Neural cell (in vitro differentiated cells): ENCODE measurements at regions not wholly inside any gene's neighbourhood (a gene's known extent, or its start where the extent isn't known, plus 50 kb on each side); places are given as distances from the start of the nearest gene placed in this dataset.

Source experiments
- H2AFZ ChIP-seq: fragments of 200-600, 300-800 bp; sonication (generic), shearing (Covaris generic); 2 replicates; pipeline ENCODE4 v1.6.0; 2014; ENCODE audit warnings: low read depth, mild to moderate bottlenecking, antibody characterized with exemption, low read length, moderate library complexity
- H3F3A ChIP-seq: fragments of 200-600 bp; shearing (Covaris generic); 2 replicates; pipeline ENCODE4 v1.6.1; 2016; ENCODE audit warnings: mild to moderate bottlenecking, moderate library complexity, mixed read lengths, antibody characterized with exemption, low read length; ENCODE audit not compliant: insufficient read depth, poor library complexity, severe bottlenecking
- H3K27ac ChIP-seq: fragments of 200-600, 300-800 bp; sonication (generic), shearing (Covaris generic); 2 replicates; pipeline ENCODE4 v1.5.1; 2014; ENCODE audit warnings: mild to moderate bottlenecking, low read length, moderate library complexity
- H3K27me3 ChIP-seq: fragments of 300-800, 200-600 bp; sonication (generic), shearing (Covaris generic); 2 replicates; pipeline ENCODE4 v1.6.0; 2014; ENCODE audit warnings: mild to moderate bottlenecking, low read depth, low read length, moderate library complexity; ENCODE audit not compliant: insufficient read depth
- H3K36me3 ChIP-seq: fragments of 300-800, 200-600 bp; sonication (generic), shearing (Covaris generic); 2 replicates; pipeline ENCODE4 v1.5.1; 2014; ENCODE audit warnings: mild to moderate bottlenecking, antibody characterized with exemption, low read length, moderate library complexity; ENCODE audit not compliant: insufficient read depth
- H3K4me2 ChIP-seq: fragments of 300-800, 200-600 bp; sonication (generic), shearing (Covaris generic); 2 replicates; pipeline ENCODE4 v1.6.0; 2014; ENCODE audit warnings: mild to moderate bottlenecking, low read length
- H3K4me3 ChIP-seq: fragments of 300-800, 200-600 bp; sonication (generic), shearing (Covaris generic); 2 replicates; pipeline ENCODE4 v1.5.1; 2014; ENCODE audit warnings: mild to moderate bottlenecking, low read length, moderate library complexity
- H3K79me2 ChIP-seq: fragments of 200-600 bp; shearing (Covaris generic); replicated peaks from 2 replicates; pipeline ENCODE4 v1.6.0; 2014; ENCODE audit warnings: mild to moderate bottlenecking, low read length, moderate library complexity; ENCODE audit not compliant: insufficient read depth
- H3K9ac ChIP-seq: fragments of 300-800, 200-600 bp; sonication (generic), shearing (Covaris generic); 2 replicates; pipeline ENCODE4 v1.6.1; 2016; ENCODE audit warnings: mild to moderate bottlenecking, low read length, mixed read lengths
- H3K9me2 ChIP-seq: fragments of 200-600 bp; shearing (Covaris generic); 2 replicates; pipeline ENCODE4 v1.6.1; 2016; ENCODE audit warnings: mild to moderate bottlenecking, low read length, mixed read lengths; ENCODE audit not compliant: insufficient read depth
- H3K9me3 ChIP-seq: fragments of 200-600, 300-800 bp; sonication (generic), shearing (Covaris generic); 2 replicates; pipeline ENCODE4 v1.6.1; 2016; ENCODE audit warnings: mild to moderate bottlenecking, mixed run types, low read length, moderate library complexity, mixed read lengths
- H4K20me1 ChIP-seq: fragments of 200-600 bp; shearing (Covaris generic); 2 replicates; pipeline ENCODE4 v1.6.1; 2016; ENCODE audit warnings: mild to moderate bottlenecking, mixed run types; ENCODE audit not compliant: insufficient read depth
- CTCF ChIP-seq: fragments of 450-650 bp; IDR thresholded peaks from 2 replicates; pipeline ENCODE4 v1.5.1; 2014; ENCODE audit warnings: antibody characterized with exemption, mild to moderate bottlenecking, moderate library complexity; ENCODE audit not compliant: poor library complexity, severe bottlenecking
- EP300 ChIP-seq: fragments of 450-650 bp; conservative IDR thresholded peaks from 2 replicates; pipeline ENCODE4 v1.6.1; 2014; ENCODE audit warnings: antibody characterized with exemption, mild to moderate bottlenecking, moderate library complexity; ENCODE audit not compliant: poor library complexity, severe bottlenecking
- EZH2 ChIP-seq: fragments of 200-600, 300-800 bp; shearing (Covaris generic), sonication (generic); IDR thresholded peaks from 2 replicates; pipeline ENCODE4 v1.6.1; 2014; ENCODE audit warnings: antibody characterized with exemption, low read length, borderline replicate concordance, mild to moderate bottlenecking; ENCODE audit not compliant: insufficient read depth, poor library complexity, severe bottlenecking
- MXI1 ChIP-seq: fragments of 450-650 bp; conservative IDR thresholded peaks from 2 replicates; pipeline ENCODE4 v1.6.1; 2014; ENCODE audit warnings: antibody characterized with exemption, mild to moderate bottlenecking; ENCODE audit not compliant: poor library complexity, severe bottlenecking
- POLR2AphosphoS5 ChIP-seq: IDR thresholded peaks from 2 replicates; pipeline ENCODE4 v1.6.1; 2012
- RAD21 ChIP-seq: fragments of 450-650 bp; conservative IDR thresholded peaks from 2 replicates; pipeline ENCODE4 v1.6.1; 2014; ENCODE audit warnings: antibody characterized with exemption, mild to moderate bottlenecking, moderate library complexity
- REST ChIP-seq: IDR thresholded peaks from 2 replicates; pipeline ENCODE4 v1.6.1; 2012; ENCODE audit warnings: borderline replicate concordance
- SMC3 ChIP-seq: fragments of 450-650 bp; conservative IDR thresholded peaks from 2 replicates; pipeline ENCODE4 v1.6.1; 2014; ENCODE audit warnings: antibody characterized with exemption, mild to moderate bottlenecking, moderate library complexity; ENCODE audit not compliant: poor library complexity
- TAF1 ChIP-seq: IDR thresholded peaks from 2 replicates; pipeline ENCODE4 v1.6.1; 2012; ENCODE audit warnings: low read depth

DNA sequence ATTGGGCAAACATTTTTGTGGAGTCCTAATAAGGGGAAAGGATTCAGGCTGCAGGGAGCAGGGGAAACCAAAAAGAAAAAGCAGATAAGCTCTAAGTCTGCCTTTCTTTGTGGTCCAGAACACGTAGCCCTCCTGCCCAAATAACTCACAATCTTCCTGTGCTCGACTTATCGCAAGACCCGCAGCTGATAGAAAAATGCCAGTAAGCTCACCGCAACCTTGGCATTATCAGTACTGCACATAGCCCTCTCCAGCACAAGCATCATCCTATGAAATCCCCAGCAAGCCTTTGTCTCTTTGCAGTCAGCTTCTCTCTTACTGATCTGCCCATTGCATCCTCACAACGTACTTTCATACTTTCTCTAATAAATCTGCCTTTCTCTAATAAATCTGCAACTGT, 202.4 kb upstream of the HNRNPA3 start:
- no peaks in the 10 kb centered on the region for H4K20me1 ChIP-seq
- no peak overlapping the region for H3K27ac ChIP-seq
- no peaks in the 10 kb centered on the region for H3K9me3 ChIP-seq
- no peak overlapping the region for H3K4me2 ChIP-seq
- H3K9me2 ChIP-seq, result no peaks in the 10 kb centered on the region
- no peaks in the 10 kb centered on the region for H3K27me3 ChIP-seq
- no peaks in the 10 kb centered on the region for H3K36me3 ChIP-seq
- no peak overlapping the region for H2AFZ ChIP-seq
- no peak overlapping the region for H3K4me3 ChIP-seq
- no peak overlapping the region for H3K9ac ChIP-seq
- H3K79me2 ChIP-seq, result no peaks in the 10 kb centered on the region
- TF ChIP-seq CTCF, result no peak
- no peak for TF ChIP-seq TAF1
- TF ChIP-seq RAD21, result no peak
- no peak for TF ChIP-seq SMC3
- no peak for TF ChIP-seq EZH2
- TF ChIP-seq MXI1, result no peak
- TF ChIP-seq POLR2AphosphoS5, result no peak
- no peak for TF ChIP-seq REST
- TF ChIP-seq EP300, result no peak
- H3F3A ChIP-seq, result no peaks in the 10 kb centered on the region

DNA sequence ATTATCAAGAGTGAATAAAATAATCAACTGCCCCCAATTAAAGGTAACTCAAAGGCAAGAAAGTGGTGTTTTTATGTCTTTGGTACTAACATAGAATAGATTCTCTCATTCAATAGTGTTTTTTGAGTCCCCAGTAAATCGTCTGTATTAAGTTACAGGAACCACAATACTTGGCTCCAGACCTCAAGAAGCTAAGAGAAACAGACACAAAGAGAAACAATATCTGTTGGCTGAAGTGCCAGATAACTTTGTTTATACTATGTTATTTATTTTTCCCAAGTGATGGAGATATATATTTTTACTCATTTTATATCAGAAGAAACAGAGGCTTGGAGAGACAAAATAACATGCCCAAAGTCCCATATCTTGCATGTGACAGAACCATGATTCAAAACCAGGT, 201.7 kb upstream of the HNRNPA3 start:
- H4K20me1 ChIP-seq, result no peaks in the 10 kb centered on the region
- H3K27ac ChIP-seq, result no peak overlapping the region
- TF ChIP-seq TAF1 (no peak), REST (no peak), EZH2 (no peak), EP300 (no peak), POLR2AphosphoS5 (no peak), RAD21 (no peak)
- no peak overlapping the region for H3K4me3 ChIP-seq
- H3K9ac ChIP-seq, result no peak overlapping the region
- no peaks in the 10 kb centered on the region for H3F3A ChIP-seq
- H3K36me3 ChIP-seq, result no peaks in the 10 kb centered on the region
- H3K4me2 ChIP-seq, result no peak overlapping the region
- H3K27me3 ChIP-seq, result no peaks in the 10 kb centered on the region
- H2AFZ ChIP-seq, result no peak overlapping the region
- H3K9me3 ChIP-seq, result no peaks in the 10 kb centered on the region
- no peaks in the 10 kb centered on the region for H3K9me2 ChIP-seq
- H3K79me2 ChIP-seq, result no peaks in the 10 kb centered on the region
